AML-193 (cell line): ENCODE measurements at regions not wholly inside any gene's neighbourhood (a gene's known extent, or its start where the extent isn't known, plus 50 kb on each side); places are given as distances from the start of the nearest gene placed in this dataset.

Experiments
- DNase-seq, 2 experiments: peaks; one replicate each; lab custom pipeline; 2025; lab: John Stamatoyannopoulos, UW

GRCh38 chr17:55634702-55635101 lies 88.0 kb downstream of the TMEM100 start:
- no peak for DNase-seq

GRCh38 chr17:55632893-55633292 lies 89.8 kb downstream of the TMEM100 start:
- DNase-seq: no peak

GRCh38 chr17:55632236-55632635 lies 90.4 kb downstream of the TMEM100 start:
- DNase-seq: no peak

- DNase-seq: no peak
Observed at GRCh38 chr17:55629995-55630394, 92.7 kb downstream of the TMEM100 start.

- no peak for DNase-seq
Observed at GRCh38 chr17:55625521-55625920, 97.1 kb downstream of the TMEM100 start.

GRCh38 chr17:55624772-55625433 lies 97.8 kb downstream of the TMEM100 start:
- no peak for DNase-seq

GRCh38 chr17:55622547-55622946 lies 100.1 kb downstream of the TMEM100 start:
- DNase-seq: no peak

- DNase-seq: no peak
Observed at GRCh38 chr17:55620945-55621344, 101.7 kb downstream of the TMEM100 start.

- no peak for DNase-seq
Observed at GRCh38 chr17:55620023-55620422, 102.6 kb downstream of the TMEM100 start.

GRCh38 chr17:55617441-55617840 lies 105.2 kb downstream of the TMEM100 start:
- no peak for DNase-seq

- no peak for DNase-seq
Observed at GRCh38 chr17:55614061-55614460, 102.8 kb upstream of the SMIM36 start.

- no peak for DNase-seq
Observed at GRCh38 chr17:55612691-55613141, 101.5 kb upstream of the SMIM36 start.

- no peak for DNase-seq
Observed at GRCh38 chr17:55607731-55608341, 96.6 kb upstream of the SMIM36 start.

- no peak for DNase-seq
Observed at GRCh38 chr17:55606488-55606815, 95.2 kb upstream of the SMIM36 start.

- no peak for DNase-seq
Observed at GRCh38 chr17:55605705-55606487, 94.6 kb upstream of the SMIM36 start.

GRCh38 chr17:55601874-55602364 lies 90.7 kb upstream of the SMIM36 start:
- DNase-seq: peak; percentile 15 to 58

- no peak for DNase-seq
Observed at GRCh38 chr17:55598495-55598894, 87.2 kb upstream of the SMIM36 start.

GRCh38 chr17:55588446-55589242 lies 77.4 kb upstream of the SMIM36 start:
- no peak for DNase-seq

- no peak for DNase-seq
Observed at GRCh38 chr17:55587608-55588139, 76.4 kb upstream of the SMIM36 start.

GRCh38 chr17:55585629-55586028 lies 74.4 kb upstream of the SMIM36 start:
- no peak for DNase-seq

GRCh38 chr17:55584861-55585260 lies 73.6 kb upstream of the SMIM36 start:
- no peak for DNase-seq
